Esophagus squamous epithelium (tissue), 4 donors: ENCODE measurements at regions not wholly inside any gene's neighbourhood (a gene's known extent, or its start where the extent isn't known, plus 50 kb on each side); places are given as distances from the start of the nearest gene placed in this dataset.

ENCODE experiments used
- POLR2A ChIP-seq, 4 donors: fragments of 450-650 bp; IDR thresholded peaks; one replicate each; pipeline ENCODE4 v1.6.1; 2017; ENCODE audit warnings: antibody characterized with exemption in 4 of 4, mild to moderate bottlenecking in 4 of 4, moderate library complexity in 3 of 4
- TF ChIP-seq, protein P1 (sequence below), 6 experiments: fragments of 450-650 bp in 4 of 6; fragments of 200-600 bp in 2 of 6; sonication (generic) in 2 of 6; IDR thresholded peaks; one replicate each; pipeline ENCODE4 v1.5.1; 2016 to 2019; ENCODE audit warnings: antibody characterized with exemption in 6 of 6, mild to moderate bottlenecking in 4 of 6, moderate library complexity in 4 of 6

DNA sequence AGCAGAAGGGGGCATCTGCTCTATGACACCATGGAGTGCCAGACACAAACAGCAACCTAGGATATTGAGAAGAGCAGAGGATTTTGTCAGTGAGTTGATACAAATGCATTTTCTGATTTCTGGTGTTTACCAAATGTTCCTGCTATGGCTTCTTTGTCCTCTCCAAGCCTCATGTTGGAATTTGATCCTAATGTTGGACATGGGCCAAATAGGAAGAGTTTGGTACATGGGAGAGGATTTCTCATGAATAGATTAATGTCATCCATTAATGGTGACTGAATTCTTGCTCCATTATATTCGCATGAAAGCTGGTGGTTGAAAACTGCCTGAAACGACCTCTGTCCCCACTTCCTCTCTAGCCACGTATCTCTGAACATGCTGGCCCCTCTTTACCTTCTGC lies 1002.2 kb upstream of the FLRT2 start:
- TF ChIP-seq, protein P1, sequence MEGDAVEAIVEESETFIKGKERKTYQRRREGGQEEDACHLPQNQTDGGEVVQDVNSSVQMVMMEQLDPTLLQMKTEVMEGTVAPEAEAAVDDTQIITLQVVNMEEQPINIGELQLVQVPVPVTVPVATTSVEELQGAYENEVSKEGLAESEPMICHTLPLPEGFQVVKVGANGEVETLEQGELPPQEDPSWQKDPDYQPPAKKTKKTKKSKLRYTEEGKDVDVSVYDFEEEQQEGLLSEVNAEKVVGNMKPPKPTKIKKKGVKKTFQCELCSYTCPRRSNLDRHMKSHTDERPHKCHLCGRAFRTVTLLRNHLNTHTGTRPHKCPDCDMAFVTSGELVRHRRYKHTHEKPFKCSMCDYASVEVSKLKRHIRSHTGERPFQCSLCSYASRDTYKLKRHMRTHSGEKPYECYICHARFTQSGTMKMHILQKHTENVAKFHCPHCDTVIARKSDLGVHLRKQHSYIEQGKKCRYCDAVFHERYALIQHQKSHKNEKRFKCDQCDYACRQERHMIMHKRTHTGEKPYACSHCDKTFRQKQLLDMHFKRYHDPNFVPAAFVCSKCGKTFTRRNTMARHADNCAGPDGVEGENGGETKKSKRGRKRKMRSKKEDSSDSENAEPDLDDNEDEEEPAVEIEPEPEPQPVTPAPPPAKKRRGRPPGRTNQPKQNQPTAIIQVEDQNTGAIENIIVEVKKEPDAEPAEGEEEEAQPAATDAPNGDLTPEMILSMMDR (IDR thresholded peaks at IDR 0.05) = no peak
- no peak for TF ChIP-seq POLR2A (IDR thresholded peaks at IDR 0.05)
